Lung (tissue), 11 donors: ENCODE measurements at regions not wholly inside any gene's neighbourhood (a gene's known extent, or its start where the extent isn't known, plus 50 kb on each side); places are given as distances from the start of the nearest gene placed in this dataset.

Source experiments
- ATAC-seq: fragments of 200-7000 bp; cut with Tn5 transposase; one replicate; pipeline ENCODE4 v1.9.1; 2020; ENCODE audit warnings: moderate number of reproducible peaks; ENCODE audit not compliant: insufficient read depth, low FRiP score
- DNase-seq, 3 donors: peaks; one replicate each; pipeline ENCODE4 v3.0.0-alpha.2; 2013 to 2017
- H3K27ac ChIP-seq, 2 donors: one replicate each; pipeline ENCODE4 v1.5.1; 2013; ENCODE audit warnings: mild to moderate bottlenecking in 2 of 2, moderate library complexity in 2 of 2, control low read depth in 1 of 2, inconsistent platforms in 1 of 2, low read depth in 1 of 2, low read length in 1 of 2
- H3K27me3 ChIP-seq, 3 donors: one replicate each; pipeline ENCODE4 v1.5.1; 2013; ENCODE audit warnings: low read length in 2 of 3; ENCODE audit not compliant: control insufficient read depth in 3 of 3, insufficient read depth in 3 of 3
- H3K36me3 ChIP-seq, 4 donors: one replicate each; pipeline ENCODE4 v1.5.1; 2013; ENCODE audit warnings: low read length in 4 of 4, mild to moderate bottlenecking in 1 of 4, moderate library complexity in 1 of 4; ENCODE audit not compliant: control insufficient read depth in 4 of 4, insufficient read depth in 4 of 4
- H3K4me1 ChIP-seq, 5 donors: one replicate each; pipeline ENCODE4 v1.5.1; 2013; ENCODE audit warnings: low read length in 5 of 5, mild to moderate bottlenecking in 2 of 5, moderate library complexity in 1 of 5; ENCODE audit not compliant: control insufficient read depth in 5 of 5, insufficient read depth in 5 of 5
- H3K4me3 ChIP-seq: one replicate; pipeline ENCODE4 v1.5.1; 2013; ENCODE audit warnings: mild to moderate bottlenecking, control low read depth, moderate library complexity
- H3K9ac ChIP-seq, 2 donors: one replicate each; pipeline ENCODE4 v1.5.1; 2013; ENCODE audit warnings: low read length in 2 of 2, control low read depth in 1 of 2; ENCODE audit not compliant: insufficient read depth in 1 of 2
- H3K9me3 ChIP-seq, 4 donors: one replicate each; pipeline ENCODE4 v1.5.1; 2013; ENCODE audit warnings: low read length in 3 of 4, mild to moderate bottlenecking in 1 of 4, moderate library complexity in 1 of 4; ENCODE audit not compliant: control insufficient read depth in 4 of 4, insufficient read depth in 3 of 4
- WGBS, 2 donors: extraction: QIAGEN DNeasy Blood & Tissue Kit; methylation state at CpG; one replicate each; pipeline ENCODE4 v1.1.7; 2013; 5-methylcytosine and 5-hydroxymethylcytosine counted together
- TF ChIP-seq, protein P1 (sequence below): IDR thresholded peaks from 2 replicates; pipeline ENCODE4 v1.5.1; 2012; ENCODE audit warnings: mild to moderate bottlenecking; ENCODE audit errors: control extremely low read depth, extremely low read depth
- donor health status: control.
- donor health status: control.
- donor health status: Bipolar disorder and iron deficiency.
- donor health status: healthy.
- donor health status: DM: yes; HTN: yes; CAD: no.

DNA sequence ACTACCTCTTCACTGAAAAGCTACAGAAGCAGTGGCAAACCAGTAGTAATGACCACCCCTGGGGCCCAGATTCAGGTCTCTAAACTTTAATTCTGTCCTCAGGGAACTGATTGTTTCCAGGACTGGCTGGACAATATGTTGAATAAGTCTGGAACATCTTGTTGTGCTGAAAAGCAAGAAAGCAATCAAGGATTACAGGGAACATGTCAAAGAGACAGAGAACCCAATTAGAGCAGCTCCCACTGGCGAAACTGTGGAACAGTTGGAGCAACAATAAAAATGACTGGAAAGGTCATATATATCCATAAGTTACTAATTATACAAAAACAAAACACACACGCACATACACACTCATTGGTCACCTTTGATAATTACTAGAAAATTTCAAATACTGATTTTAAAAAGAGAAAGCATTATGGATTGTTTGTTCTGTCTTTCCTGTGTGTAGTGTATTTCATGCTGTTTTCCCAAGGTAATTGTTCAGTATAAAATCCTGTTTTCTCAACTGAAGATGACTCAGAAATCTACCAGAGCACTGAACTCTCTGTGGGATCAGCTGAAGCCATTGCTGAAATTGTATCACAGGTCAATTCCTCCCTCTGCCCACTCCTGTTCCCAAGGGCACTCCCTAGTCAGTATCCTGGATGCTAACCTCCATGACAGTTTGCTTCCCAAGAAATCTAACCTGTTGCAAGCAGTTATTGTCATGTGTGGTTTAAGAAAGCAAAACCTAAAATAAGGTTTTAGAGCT lies 83.6 kb upstream of the RGS1 start:
- TF ChIP-seq, protein P1, sequence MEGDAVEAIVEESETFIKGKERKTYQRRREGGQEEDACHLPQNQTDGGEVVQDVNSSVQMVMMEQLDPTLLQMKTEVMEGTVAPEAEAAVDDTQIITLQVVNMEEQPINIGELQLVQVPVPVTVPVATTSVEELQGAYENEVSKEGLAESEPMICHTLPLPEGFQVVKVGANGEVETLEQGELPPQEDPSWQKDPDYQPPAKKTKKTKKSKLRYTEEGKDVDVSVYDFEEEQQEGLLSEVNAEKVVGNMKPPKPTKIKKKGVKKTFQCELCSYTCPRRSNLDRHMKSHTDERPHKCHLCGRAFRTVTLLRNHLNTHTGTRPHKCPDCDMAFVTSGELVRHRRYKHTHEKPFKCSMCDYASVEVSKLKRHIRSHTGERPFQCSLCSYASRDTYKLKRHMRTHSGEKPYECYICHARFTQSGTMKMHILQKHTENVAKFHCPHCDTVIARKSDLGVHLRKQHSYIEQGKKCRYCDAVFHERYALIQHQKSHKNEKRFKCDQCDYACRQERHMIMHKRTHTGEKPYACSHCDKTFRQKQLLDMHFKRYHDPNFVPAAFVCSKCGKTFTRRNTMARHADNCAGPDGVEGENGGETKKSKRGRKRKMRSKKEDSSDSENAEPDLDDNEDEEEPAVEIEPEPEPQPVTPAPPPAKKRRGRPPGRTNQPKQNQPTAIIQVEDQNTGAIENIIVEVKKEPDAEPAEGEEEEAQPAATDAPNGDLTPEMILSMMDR: no peak

GRCh38 chr1:192493584-192493983 lies 82.0 kb upstream of the RGS1 start:
- DNase-seq (no peak), ATAC-seq (no peak)
- TF ChIP-seq, protein P1: no peak
- Histone ChIP-seq H3K4me1 (peaks cover 0 to 3% (median 0%) of the 10 kb centered on the region in 5 donors), H3K36me3 (no peaks in the 10 kb centered on the region), H3K9me3 (no peaks in the 10 kb centered on the region), H3K4me3 (no peak overlapping the region), H3K9ac (no peak overlapping the region), H3K27me3 (no peaks in the 10 kb centered on the region), H3K27ac (no peak overlapping the region)
- WGBS, 2 donors: 95 to 98% methylated on average over 1 of the region's 1 CpG

More for the DNA sequence above, 83.6 kb upstream of the RGS1 start:
- Histone ChIP-seq H3K36me3 (no peaks in the 10 kb centered on the region), H3K27me3 (no peaks in the 10 kb centered on the region), H3K27ac (no peak overlapping the region), H3K9me3 (no peaks in the 10 kb centered on the region), H3K4me1 (peaks cover 0 to 3% (median 0%) of the 10 kb centered on the region in 5 donors), H3K9ac (no peak overlapping the region), H3K4me3 (no peak overlapping the region)
- ATAC-seq: no peak
- DNase-seq: no peak
- 92% methylated on average over 2 of the region's 2 CpGs for WGBS, 2 donors

- Histone ChIP-seq H3K9ac (no peak overlapping the region), H3K36me3 (no peaks in the 10 kb centered on the region), H3K27ac (no peak overlapping the region), H3K4me3 (no peak overlapping the region), H3K9me3 (no peaks in the 10 kb centered on the region), H3K4me1 (no peaks in the 10 kb centered on the region), H3K27me3 (no peaks in the 10 kb centered on the region)
- 82 to 87% methylated on average over 3 of the region's 3 CpGs for WGBS, 2 donors
- TF ChIP-seq, protein P1: no peak
- no peak for ATAC-seq
- DNase-seq: no peak
These were observed 79.1 kb upstream of the RGS1 start for GRCh38 chr1:192496369-192497056.
